Testis (tissue), 2 donors: ENCODE measurements at regions not wholly inside any gene's neighbourhood (a gene's known extent, or its start where the extent isn't known, plus 50 kb on each side); places are given as distances from the start of the nearest gene placed in this dataset.

Source experiments
- POLR2A ChIP-seq: fragments of 450-650 bp; IDR thresholded peaks from one replicate; pipeline ENCODE4 v1.6.1; 2017; ENCODE audit warnings: antibody characterized with exemption, mild to moderate bottlenecking, moderate library complexity
- TF ChIP-seq, protein P1 (sequence below), 3 experiments: fragments of 450-650 bp in 2 of 3; fragments of 200-600 bp in 1 of 3; sonication (generic) in 1 of 3; IDR thresholded peaks; one replicate each; pipeline ENCODE4 v1.5.1; 2016 to 2019; ENCODE audit warnings: antibody characterized with exemption in 3 of 3, mild to moderate bottlenecking in 2 of 3, moderate library complexity in 1 of 3

- TF ChIP-seq, protein P1, sequence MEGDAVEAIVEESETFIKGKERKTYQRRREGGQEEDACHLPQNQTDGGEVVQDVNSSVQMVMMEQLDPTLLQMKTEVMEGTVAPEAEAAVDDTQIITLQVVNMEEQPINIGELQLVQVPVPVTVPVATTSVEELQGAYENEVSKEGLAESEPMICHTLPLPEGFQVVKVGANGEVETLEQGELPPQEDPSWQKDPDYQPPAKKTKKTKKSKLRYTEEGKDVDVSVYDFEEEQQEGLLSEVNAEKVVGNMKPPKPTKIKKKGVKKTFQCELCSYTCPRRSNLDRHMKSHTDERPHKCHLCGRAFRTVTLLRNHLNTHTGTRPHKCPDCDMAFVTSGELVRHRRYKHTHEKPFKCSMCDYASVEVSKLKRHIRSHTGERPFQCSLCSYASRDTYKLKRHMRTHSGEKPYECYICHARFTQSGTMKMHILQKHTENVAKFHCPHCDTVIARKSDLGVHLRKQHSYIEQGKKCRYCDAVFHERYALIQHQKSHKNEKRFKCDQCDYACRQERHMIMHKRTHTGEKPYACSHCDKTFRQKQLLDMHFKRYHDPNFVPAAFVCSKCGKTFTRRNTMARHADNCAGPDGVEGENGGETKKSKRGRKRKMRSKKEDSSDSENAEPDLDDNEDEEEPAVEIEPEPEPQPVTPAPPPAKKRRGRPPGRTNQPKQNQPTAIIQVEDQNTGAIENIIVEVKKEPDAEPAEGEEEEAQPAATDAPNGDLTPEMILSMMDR (IDR thresholded peaks at IDR 0.05) = no peak
- TF ChIP-seq POLR2A = no peak
Observed at GRCh38 chr12:14261096-14261495, 104.4 kb upstream of the ATF7IP start.
